HG03135 (cell line): ENCODE measurements at regions not wholly inside any gene's neighbourhood (a gene's known extent, or its start where the extent isn't known, plus 50 kb on each side); places are given as distances from the start of the nearest gene placed in this dataset.

Experiments
- ATAC-seq: cut with Tn5 transposase; IDR thresholded peaks from one replicate; pipeline ENCODE4 v1.9.1; 2021; ENCODE audit warnings: mild to moderate bottlenecking, moderate library complexity; ENCODE audit not compliant: unreplicated experiment

DNA sequence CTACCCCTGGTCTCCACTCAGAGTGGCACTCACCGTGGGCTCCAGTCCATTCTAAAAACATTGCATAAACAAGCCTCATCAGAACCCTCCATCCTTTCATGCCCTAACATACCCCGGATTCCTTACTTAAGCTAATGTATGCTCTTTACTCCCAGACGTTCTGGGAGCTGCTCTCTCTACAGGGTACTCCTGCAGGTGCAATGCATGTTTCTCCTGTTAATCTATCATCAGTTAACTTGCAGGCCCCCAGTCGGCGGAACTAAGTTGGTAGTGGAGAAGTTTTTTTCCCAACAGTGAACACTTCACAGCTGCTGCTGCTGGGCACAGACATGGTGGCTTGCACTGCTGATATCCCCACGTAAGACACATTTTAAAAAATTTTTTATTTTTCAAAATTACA, 161.6 kb upstream of the FAT1 start:
- no peak for ATAC-seq

- ATAC-seq, result no peak
Measured at GRCh38 chr4:186886759-186887158, 163.1 kb upstream of the FAT1 start.

DNA sequence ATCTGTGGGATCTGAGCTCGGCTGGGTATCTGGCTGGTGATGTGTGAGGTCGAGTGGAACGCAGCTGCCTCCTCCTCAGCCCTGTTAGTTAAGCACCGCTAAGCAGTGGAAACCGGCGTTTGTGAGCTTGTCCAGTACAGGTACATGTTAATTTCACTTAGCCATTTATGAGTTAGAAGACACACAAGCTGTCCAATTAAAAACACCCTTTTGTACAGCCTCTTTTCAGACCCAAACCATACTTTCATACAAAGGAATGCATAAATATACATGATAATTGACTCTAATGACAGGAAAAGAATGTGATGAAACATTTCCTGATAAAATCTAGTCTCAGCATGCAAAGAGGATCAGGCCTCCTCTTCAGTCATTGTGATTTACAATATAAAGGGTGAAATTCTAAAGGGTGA, 163.6 kb upstream of the FAT1 start:
- ATAC-seq, result no peak

- ATAC-seq, result no peak
Measured at GRCh38 chr4:186887752-186888151, 164.1 kb upstream of the FAT1 start.

GRCh38 chr4:186889876-186890643, 166.4 kb upstream of the FAT1 start:
- no peak for ATAC-seq

- no peak for ATAC-seq
Measured at GRCh38 chr4:186891859-186892486, 168.3 kb upstream of the FAT1 start.

DNA sequence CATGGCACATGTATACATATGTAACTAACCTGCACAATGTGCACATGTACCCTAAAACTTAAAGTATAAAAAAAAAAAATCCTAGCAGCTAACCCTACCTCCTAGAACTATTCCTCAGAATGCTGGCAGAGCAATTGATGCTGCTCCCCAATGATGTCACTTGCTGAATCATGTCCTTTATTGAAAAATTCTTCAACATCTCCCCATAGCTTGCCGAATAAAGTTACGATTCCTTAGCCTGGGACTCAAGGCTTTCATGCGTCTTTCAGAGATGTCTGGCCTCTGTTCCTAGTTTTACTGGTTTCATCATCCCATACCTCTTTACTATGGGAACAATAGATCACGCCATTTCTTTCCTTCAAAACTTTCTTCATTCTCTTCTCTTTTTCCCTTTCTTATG, 174.7 kb upstream of the FAT1 start:
- no peak for ATAC-seq

- ATAC-seq, result no peak
Measured at GRCh38 chr4:186900232-186900900, 176.7 kb upstream of the FAT1 start.

GRCh38 chr4:186900984-186901383, 177.3 kb upstream of the FAT1 start:
- no peak for ATAC-seq

DNA sequence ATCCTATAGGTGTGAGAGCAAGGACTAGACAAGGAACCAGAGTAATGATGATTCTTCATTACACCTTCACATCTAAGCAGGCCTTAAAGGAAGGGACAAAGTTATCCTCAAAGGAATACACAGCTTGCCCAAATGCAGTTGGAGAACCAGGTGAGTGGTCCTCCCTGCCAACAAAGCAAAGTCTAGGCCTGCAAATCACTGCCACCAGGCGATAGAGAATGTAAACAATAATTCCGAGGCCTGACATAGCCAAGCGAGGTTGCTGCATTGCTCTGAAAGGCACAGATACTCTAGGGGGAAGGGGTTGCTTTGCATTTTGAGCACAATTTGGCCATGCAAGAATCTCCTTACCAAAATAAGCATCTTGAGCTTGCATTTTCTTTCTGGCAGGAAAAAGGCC, 178.2 kb upstream of the FAT1 start:
- ATAC-seq, result no peak

DNA sequence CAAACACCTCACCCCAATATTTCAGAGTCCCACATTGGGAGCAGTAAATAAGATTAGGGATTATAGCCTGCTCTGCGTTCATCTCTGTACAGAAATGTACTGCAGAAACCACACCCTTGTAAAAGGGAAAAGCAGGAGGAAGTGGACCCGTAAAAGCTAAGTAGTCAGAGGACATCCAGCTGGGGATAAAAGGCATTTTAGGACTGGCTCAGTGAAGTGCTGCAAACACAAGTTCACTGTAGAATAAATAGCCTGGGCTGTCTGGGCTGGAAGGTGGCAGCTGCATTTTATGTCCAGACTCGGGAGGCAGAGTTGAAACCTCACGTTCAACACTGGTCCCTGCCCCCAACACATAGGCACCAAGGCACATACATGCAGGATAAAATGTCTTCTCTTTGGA, 178.7 kb upstream of the FAT1 start:
- no peak for ATAC-seq

- ATAC-seq, result no peak
Measured at GRCh38 chr4:186904101-186904500, 180.4 kb upstream of the FAT1 start.

DNA sequence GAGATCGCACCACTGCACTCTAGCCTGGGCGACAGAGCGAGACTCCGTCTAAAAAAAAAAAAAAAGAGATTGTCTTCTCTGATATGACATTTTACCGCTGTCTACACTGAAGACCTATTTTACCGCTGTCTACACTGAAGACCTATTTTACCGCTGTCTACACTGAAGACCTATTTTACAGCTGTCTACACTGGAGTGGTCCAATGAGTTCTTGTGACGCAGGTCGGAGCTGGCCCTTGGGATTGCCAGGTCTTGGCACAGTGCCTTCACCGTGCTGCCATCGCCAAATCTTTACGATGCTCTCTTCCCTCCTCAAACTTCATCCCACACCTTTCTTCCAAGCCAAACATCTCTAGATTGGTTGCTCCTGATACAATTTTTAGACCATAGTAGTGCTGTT, 183.1 kb upstream of the FAT1 start:
- ATAC-seq, result no peak

DNA sequence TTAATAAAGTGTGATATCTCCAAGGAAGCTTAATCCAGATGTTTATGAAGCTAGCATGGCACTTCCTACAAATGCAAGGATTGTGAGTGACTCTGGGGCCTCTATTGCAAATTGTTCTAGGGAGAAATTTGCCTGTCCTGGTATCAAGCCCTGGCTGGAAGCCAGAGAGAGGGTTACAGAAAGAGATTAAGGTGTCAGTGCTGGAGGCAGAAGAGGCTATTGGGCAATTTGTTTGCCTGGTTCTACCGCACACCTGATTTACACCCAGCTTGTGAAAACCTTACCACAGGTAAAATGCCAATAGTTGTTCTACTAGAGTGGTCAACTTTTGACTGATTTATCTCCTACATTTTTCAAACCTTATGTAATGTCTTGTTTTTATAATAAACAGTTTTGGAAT, 186.7 kb upstream of the FAT1 start:
- ATAC-seq, result no peak

- no peak for ATAC-seq
Measured at GRCh38 chr4:186912606-186913005, 188.9 kb upstream of the FAT1 start.

DNA sequence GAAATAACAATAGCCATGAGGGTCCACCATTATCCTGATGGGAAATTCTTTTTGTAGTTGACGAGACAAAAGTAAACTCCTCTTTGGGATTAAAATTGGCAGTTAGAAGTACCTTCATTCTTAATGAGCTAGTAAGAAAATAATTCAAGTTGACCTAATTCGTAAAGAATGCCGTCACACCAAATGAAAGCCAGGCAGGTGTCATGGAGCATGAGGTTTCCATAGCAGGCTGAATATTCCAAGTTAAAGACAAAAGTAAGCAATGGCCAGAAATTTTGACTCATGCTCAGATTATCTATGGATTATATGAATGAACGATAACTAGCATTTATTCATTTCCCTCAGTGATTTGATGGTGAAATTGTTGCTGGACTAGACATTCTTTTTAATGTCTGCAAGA, 192.2 kb upstream of the FAT1 start:
- no peak for ATAC-seq

DNA sequence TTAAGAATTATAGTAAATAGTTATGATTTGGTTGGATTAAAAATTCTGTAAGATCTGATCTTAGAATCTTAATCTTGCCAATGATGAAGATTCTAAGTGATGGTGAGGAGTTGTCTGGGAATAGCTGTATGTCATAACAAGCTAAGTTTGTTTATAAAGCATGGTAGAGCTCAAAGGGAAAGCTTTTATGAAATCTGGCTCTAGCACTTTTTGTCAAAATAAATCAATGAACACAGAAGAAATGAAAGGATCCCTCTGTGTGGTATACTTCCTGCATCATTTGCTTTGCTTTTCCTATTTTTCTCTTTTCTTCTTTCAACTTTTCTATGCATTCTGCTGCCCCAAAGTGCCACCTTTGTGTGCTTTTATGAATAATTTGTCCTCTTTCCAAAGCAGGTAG, 193.5 kb upstream of the FAT1 start:
- ATAC-seq, result no peak

DNA sequence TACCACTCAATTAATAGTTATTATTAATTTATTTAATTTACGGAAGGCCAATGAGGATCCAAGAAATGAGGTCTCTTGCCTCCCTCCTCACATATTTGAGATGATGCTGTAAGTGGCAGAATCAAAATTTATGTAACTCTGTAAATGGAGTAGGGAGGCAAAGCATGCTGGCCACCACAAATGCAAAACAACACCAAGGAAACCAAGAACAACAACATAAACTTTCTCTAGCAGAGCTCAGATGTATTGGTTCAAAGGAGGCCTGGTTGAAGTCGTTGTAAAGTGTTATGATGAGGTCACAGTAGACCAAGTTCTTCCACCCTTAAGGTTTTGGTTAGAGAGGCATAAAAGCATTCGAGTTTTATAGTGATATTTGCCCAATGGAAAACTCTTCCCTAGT, 194.8 kb upstream of the FAT1 start:
- ATAC-seq, result no peak

GRCh38 chr4:186919340-186919739, 195.7 kb upstream of the FAT1 start:
- ATAC-seq, result no peak

DNA sequence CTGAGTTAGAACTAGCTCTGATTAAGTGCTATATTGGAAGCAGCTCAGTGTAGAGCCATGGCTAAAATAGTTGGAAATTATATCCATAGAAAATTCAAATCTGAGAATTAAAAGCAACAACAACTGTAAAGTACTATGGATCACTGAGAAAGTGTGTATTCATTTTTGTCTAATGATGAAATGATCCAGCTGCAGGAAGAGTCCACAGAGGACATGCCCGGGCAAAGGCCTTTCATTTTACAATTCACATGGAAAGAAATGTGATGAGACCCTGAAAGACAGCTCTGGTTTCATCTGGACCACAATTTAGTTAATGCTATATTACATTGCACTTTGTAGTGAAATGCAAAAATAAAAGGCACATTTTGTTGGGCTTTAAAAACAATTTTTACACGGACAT, 196.8 kb upstream of the FAT1 start:
- no peak for ATAC-seq

DNA sequence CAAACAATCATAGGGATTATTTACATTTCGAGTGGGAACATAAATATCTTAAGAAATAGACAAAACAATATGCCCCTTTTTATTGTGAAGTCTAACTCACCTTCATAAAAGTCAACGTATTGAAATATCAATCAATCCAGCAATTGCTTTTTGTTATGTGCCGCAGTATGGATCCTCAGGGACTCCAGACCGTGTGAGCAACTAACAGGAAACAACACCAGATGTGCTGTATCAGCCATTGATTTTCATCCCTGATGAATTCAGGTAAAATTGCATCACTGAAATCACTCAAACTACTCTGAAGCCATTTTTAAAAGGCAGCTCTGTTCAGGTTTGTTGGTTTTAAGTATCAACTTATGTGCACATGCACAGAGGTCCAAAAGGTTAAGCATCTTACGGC, 197.3 kb upstream of the FAT1 start:
- no peak for ATAC-seq

- ATAC-seq, result no peak
Measured at GRCh38 chr4:186924723-186925122, 201.1 kb upstream of the FAT1 start.
